ENCODE measurements at regions not wholly inside any gene's neighbourhood (a gene's known extent, or its start where the extent isn't known, plus 50 kb on each side); places are given as distances from the start of the nearest gene placed in this dataset.

GRCh38 chr5:145574889-145575573 lies 260.1 kb downstream of the PRELID2 start:
- no peak for FAIRE-seq
- Histone ChIP-seq H3K4me1 (ENCODE audit: insufficient read depth, low read length) (no peaks in the 10 kb centered on the region), H3K79me2 (ENCODE audit: insufficient read depth, low read length) (no peaks in the 10 kb centered on the region), H4K20me1 (ENCODE audit: insufficient read depth, low read length) (no peaks in the 10 kb centered on the region), H3K9ac (ENCODE audit: insufficient read depth, low read depth, low read length) (no peak overlapping the region), H3K4me2 (ENCODE audit: low read depth, low read length) (no peak overlapping the region), H3K4me3 (replicated peaks in 1 of 3; ENCODE audit: insufficient read depth in 1 of 3, low read depth in 2 of 3, low read length in 3 of 3) (no peak overlapping the region), H3K9me3 (ENCODE audit: low read length) (no peaks in the 10 kb centered on the region), H2AFZ (ENCODE audit: low read length) (no peak overlapping the region), H3K36me3 (replicated peaks in 1 of 2; ENCODE audit: control insufficient read depth in 1 of 2, insufficient read depth in 2 of 2, low read length in 2 of 2) (no peaks in the 10 kb centered on the region), H3K27me3 (ENCODE audit: control insufficient read depth in 1 of 2, insufficient read depth in 2 of 2, low read length in 2 of 2) (no peaks in the 10 kb centered on the region; a peak in 1 of 5 replicates), H3K27ac (ENCODE audit: extremely low read length, insufficient read depth, low read length) (no peak overlapping the region)
- no TSS peak for BruUV-seq (replicated peaks)
- in situ Hi-C loops (cut with HindIII; ENCODE audit: extremely low pct_ligation_motif_present, low pct_unique_long_range_greater_than_20kb) (no loop called here), intact Hi-C loops (cut with micrococcal nuclease; ENCODE audit: unreplicated experiment) (no loop called here)
- WGBS (ENCODE audit: low lambda C conversion rate), result 22% methylated on average over 3 of the region's 3 CpGs
- no peak for ATAC-seq
- TF ChIP-seq ZNF503 (CRISPR knock-in tag; IDR thresholded peaks at IDR 0.05) (no peak), RBM39 (IDR thresholded peaks at IDR 0.05; ENCODE audit: low read depth, low read length, poor library complexity, severe bottlenecking) (no peak), ZXDC (CRISPR knock-in tag; IDR thresholded peaks at IDR 0.05) (no peak), MAFG (CRISPR knock-in tag; IDR thresholded peaks at IDR 0.05) (no peak), CHD4 (IDR thresholded peaks at IDR 0.05; ENCODE audit: borderline replicate concordance, low read length) (no peak), KLF6 (CRISPR knock-in tag; IDR thresholded peaks at IDR 0.05) (no peak), RNF2 (conservative IDR thresholded peaks at IDR 0.05; ENCODE audit: low read depth) (no peak), ZNF124 (CRISPR knock-in tag; IDR thresholded peaks at IDR 0.05) (no peak)
- DNase-seq (ENCODE audit: low spot score), result no peak
- CTCF ChIA-PET (ENCODE audit: low intra/inter-chr PET ratio, low total read pairs), result no interaction called here
- POLR2A ChIA-PET, result no interaction called here

All from HepG2 (cell line).